Suprapubic skin (tissue), 4 donors: ENCODE measurements at regions not wholly inside any gene's neighbourhood (a gene's known extent, or its start where the extent isn't known, plus 50 kb on each side); places are given as distances from the start of the nearest gene placed in this dataset.

Source experiments
- DNase-seq, 2 donors: peaks; one replicate each; pipeline ENCODE4 v3.0.0-alpha.2; 2019; ENCODE audit warnings: low spot score in 2 of 2
- H3K27ac ChIP-seq: fragments of 200-600 bp; sonication (generic); one replicate; pipeline ENCODE4 v1.5.1; 2019
- H3K27me3 ChIP-seq: fragments of 200-600 bp; sonication (generic); one replicate; pipeline ENCODE4 v1.5.1; 2019
- H3K36me3 ChIP-seq: fragments of 200-600 bp; sonication (generic); one replicate; pipeline ENCODE4 v1.5.1; 2019
- H3K4me1 ChIP-seq: fragments of 200-600 bp; sonication (generic); one replicate; pipeline ENCODE4 v1.5.1; 2019
- H3K4me3 ChIP-seq: fragments of 200-600 bp; sonication (generic); one replicate; pipeline ENCODE4 v1.5.1; 2019; ENCODE audit warnings: mild to moderate bottlenecking
- H3K9me3 ChIP-seq: fragments of 200-600 bp; sonication (generic); one replicate; pipeline ENCODE4 v1.5.1; 2019
- CTCF ChIP-seq, 2 donors: fragments of 200-600 bp in 1 of 2; fragments of 450-650 bp in 1 of 2; sonication (generic) in 1 of 2; IDR thresholded peaks; one replicate each; pipeline ENCODE4 v1.5.1; 2016 to 2019; ENCODE audit warnings: antibody characterized with exemption in 2 of 2, mild to moderate bottlenecking in 1 of 2, moderate library complexity in 1 of 2
- EP300 ChIP-seq: sonication (generic); formaldehyde crosslinking; IDR thresholded peaks from one replicate; pipeline ENCODE4 v1.6.1; 2017; ENCODE audit warnings: antibody characterized with exemption
- POLR2A ChIP-seq, 2 donors: fragments of 450-650 bp; IDR thresholded peaks; one replicate each; pipeline ENCODE4 v1.6.1; 2017; ENCODE audit warnings: antibody characterized with exemption in 2 of 2, mild to moderate bottlenecking in 2 of 2, moderate library complexity in 2 of 2
- POLR2AphosphoS5 ChIP-seq, 3 donors: sonication (generic); formaldehyde crosslinking; IDR thresholded peaks; one replicate each; pipeline ENCODE4 v1.6.1; 2017; ENCODE audit warnings: antibody characterized with exemption in 3 of 3
- WGBS: methylation state at CpG from one replicate; pipeline ENCODE4 v1.1.5; 2018; 5-methylcytosine and 5-hydroxymethylcytosine counted together

DNA sequence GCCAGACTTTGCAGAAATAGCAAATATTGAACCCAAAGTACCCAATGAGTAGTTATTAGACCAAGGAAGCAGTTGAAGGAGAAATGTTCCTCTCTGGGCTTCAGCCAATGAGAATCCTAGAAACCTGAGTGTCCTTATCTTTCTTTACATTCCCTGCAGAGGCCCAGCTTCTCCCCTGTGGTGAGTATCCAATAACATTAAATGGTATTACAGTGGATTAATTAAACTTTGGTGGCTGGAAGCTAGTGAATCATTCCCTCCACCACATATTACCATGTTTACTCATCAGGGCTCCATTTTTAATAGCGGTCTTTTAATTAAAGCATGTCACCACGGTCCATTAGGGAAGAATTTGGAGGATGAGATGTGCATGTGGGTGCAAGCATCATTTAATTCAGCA is 74.0 kb downstream of the UNC5CL start:
- no peaks in the 10 kb centered on the region for H3K4me1 ChIP-seq
- H3K36me3 ChIP-seq: no peaks in the 10 kb centered on the region
- 87% methylated on average over 2 of the region's 2 CpGs for WGBS
- TF ChIP-seq EP300: no peak
- H3K27me3 ChIP-seq: no peaks in the 10 kb centered on the region
- no peak overlapping the region for H3K4me3 ChIP-seq
- no peaks in the 10 kb centered on the region for H3K9me3 ChIP-seq
- H3K27ac ChIP-seq: no peak overlapping the region
- DNase-seq: no peak

DNA sequence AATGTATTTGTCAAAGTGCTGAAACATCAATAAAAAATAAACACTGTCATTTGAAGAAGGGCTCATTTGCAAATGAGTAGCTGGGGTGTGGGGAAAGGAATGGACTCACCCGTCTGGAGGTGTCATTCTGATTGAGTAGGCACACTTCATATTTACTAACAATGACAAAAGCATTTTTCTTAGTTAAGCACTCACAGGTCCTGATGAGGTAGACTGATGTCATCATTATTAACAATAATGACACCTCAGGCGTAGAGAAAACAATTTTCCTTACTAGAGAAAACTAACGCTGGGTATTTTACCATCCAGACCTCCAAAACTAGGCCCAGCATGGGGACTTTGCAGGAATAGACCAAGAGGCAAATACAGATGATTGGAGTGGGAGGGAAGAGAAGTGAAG is 76.0 kb downstream of the UNC5CL start:
- 95% methylated on average over 3 of the region's 3 CpGs for WGBS
- Histone ChIP-seq H3K4me3 (no peak overlapping the region), H3K9me3 (no peaks in the 10 kb centered on the region), H3K4me1 (no peaks in the 10 kb centered on the region), H3K27ac (no peak overlapping the region), H3K36me3 (no peaks in the 10 kb centered on the region), H3K27me3 (no peaks in the 10 kb centered on the region)
- DNase-seq: no peak
- no peak for TF ChIP-seq EP300
- no peak for TF ChIP-seq POLR2AphosphoS5 (IDR thresholded peaks at IDR 0.05)
- TF ChIP-seq CTCF (IDR thresholded peaks at IDR 0.05): no peak
- TF ChIP-seq POLR2A (IDR thresholded peaks at IDR 0.05): no peak

DNA sequence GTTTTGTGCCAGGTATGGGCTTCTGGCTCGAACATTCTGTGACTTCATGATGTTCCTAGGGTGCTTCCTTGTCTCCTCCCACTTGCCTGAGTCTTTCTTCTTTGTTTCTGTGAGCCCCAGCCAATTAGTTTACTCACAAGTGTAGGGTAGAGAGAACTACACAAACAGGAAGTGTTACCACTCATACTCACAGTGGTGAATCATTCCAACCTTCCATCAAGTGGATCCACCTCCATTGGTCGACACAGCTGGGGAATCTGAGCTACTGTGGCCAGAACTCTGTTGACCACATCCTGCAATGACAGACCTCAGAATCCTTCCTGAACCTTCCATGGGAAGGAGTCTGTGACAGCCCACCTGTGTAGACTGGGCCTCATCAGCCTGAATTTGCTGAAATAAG is 76.8 kb downstream of the UNC5CL start:
- no peaks in the 10 kb centered on the region for H3K4me1 ChIP-seq
- H3K27ac ChIP-seq: no peak overlapping the region
- no peak overlapping the region for H3K4me3 ChIP-seq
- 43% methylated on average over 2 of the region's 2 CpGs for WGBS
- TF ChIP-seq EP300: no peak
- TF ChIP-seq POLR2AphosphoS5 (IDR thresholded peaks at IDR 0.05): no peak
- no peak for TF ChIP-seq POLR2A (IDR thresholded peaks at IDR 0.05)
- TF ChIP-seq CTCF (IDR thresholded peaks at IDR 0.05): no peak
- no peaks in the 10 kb centered on the region for H3K9me3 ChIP-seq
- H3K36me3 ChIP-seq: no peaks in the 10 kb centered on the region
- no peak for DNase-seq
- H3K27me3 ChIP-seq: no peaks in the 10 kb centered on the region

GRCh38 chr6:40961831-40962230 is 77.2 kb downstream of the UNC5CL start:
- H3K27ac ChIP-seq: no peak overlapping the region
- H3K4me3 ChIP-seq: no peak overlapping the region
- no peaks in the 10 kb centered on the region for H3K27me3 ChIP-seq
- no peak for DNase-seq
- WGBS: 93% methylated on average over 4 of the region's 4 CpGs
- no peak for TF ChIP-seq POLR2A (IDR thresholded peaks at IDR 0.05)
- TF ChIP-seq EP300: no peak
- TF ChIP-seq POLR2AphosphoS5 (IDR thresholded peaks at IDR 0.05): no peak
- TF ChIP-seq CTCF (IDR thresholded peaks at IDR 0.05): no peak
- no peaks in the 10 kb centered on the region for H3K36me3 ChIP-seq
- H3K9me3 ChIP-seq: no peaks in the 10 kb centered on the region
- H3K4me1 ChIP-seq: no peaks in the 10 kb centered on the region

GRCh38 chr6:40960742-40961430 is 78.1 kb downstream of the UNC5CL start:
- no peak for TF ChIP-seq POLR2AphosphoS5 (IDR thresholded peaks at IDR 0.05)
- no peak for TF ChIP-seq EP300
- TF ChIP-seq CTCF (IDR thresholded peaks at IDR 0.05): no peak
- no peak for TF ChIP-seq POLR2A (IDR thresholded peaks at IDR 0.05)
- Histone ChIP-seq H3K9me3 (no peaks in the 10 kb centered on the region), H3K4me3 (no peak overlapping the region), H3K36me3 (no peaks in the 10 kb centered on the region), H3K27ac (no peak overlapping the region), H3K4me1 (no peaks in the 10 kb centered on the region), H3K27me3 (no peaks in the 10 kb centered on the region)
- DNase-seq: no peak
- 87% methylated on average over 13 of the region's 14 CpGs for WGBS
